ENCODE measurements at regions not wholly inside any gene's neighbourhood (a gene's known extent, or its start where the extent isn't known, plus 50 kb on each side); places are given as distances from the start of the nearest gene placed in this dataset.

GRCh38 chr1:30146448-30146847, 576.9 kb downstream of the MATN1 start:
- H3K9me2 ChIP-seq (replicated peaks; ENCODE audit: low read depth, low read length) = no peaks in the 10 kb centered on the region
- H3K4me1 ChIP-seq (ENCODE audit: insufficient read depth, low read length, poor library complexity, severe bottlenecking) = no peaks in the 10 kb centered on the region
- no peaks in the 10 kb centered on the region for H3K79me2 ChIP-seq (ENCODE audit: insufficient read depth, low read length)
- no peaks in the 10 kb centered on the region for H3K36me3 ChIP-seq (ENCODE audit: insufficient read depth, low read length)
- H3F3A ChIP-seq (ENCODE audit: low read depth) = no peaks in the 10 kb centered on the region
- no peak overlapping the region for H3K4me3 ChIP-seq (ENCODE audit: low read length, poor library complexity, severe bottlenecking)
- no peak overlapping the region for H2AFZ ChIP-seq (ENCODE audit: low read length)
- no peak overlapping the region for H3K9ac ChIP-seq (ENCODE audit: low read depth, low read length, poor library complexity, severe bottlenecking)
- peaks cover 3% of the 10 kb centered on the region; the same call in 1 of the 2 replicates for H3K9me3 ChIP-seq (ENCODE audit: insufficient read depth, low read depth, low read length)
- TF ChIP-seq EZH2phosphoT487 (IDR thresholded peaks at IDR 0.05; ENCODE audit: borderline replicate concordance) = no peak
- H3K4me2 ChIP-seq (ENCODE audit: low read depth, low read length, poor library complexity, severe bottlenecking) = no peak overlapping the region
- no peaks in the 10 kb centered on the region for H3K27me3 ChIP-seq (ENCODE audit: insufficient read depth, low read length, poor library complexity, severe bottlenecking)
- H4K20me1 ChIP-seq (ENCODE audit: insufficient read depth, low read length, poor library complexity, severe bottlenecking) = no peaks in the 10 kb centered on the region

- Histone ChIP-seq H3K79me2 (ENCODE audit: insufficient read depth, low read length) (no peaks in the 10 kb centered on the region), H3K9me2 (replicated peaks; ENCODE audit: low read depth, low read length) (no peaks in the 10 kb centered on the region), H4K20me1 (ENCODE audit: insufficient read depth, low read length, poor library complexity, severe bottlenecking) (no peaks in the 10 kb centered on the region), H3K4me2 (ENCODE audit: low read depth, low read length, poor library complexity, severe bottlenecking) (no peak overlapping the region), H3K36me3 (ENCODE audit: insufficient read depth, low read length) (no peaks in the 10 kb centered on the region), H3K9ac (ENCODE audit: low read depth, low read length, poor library complexity, severe bottlenecking) (no peak overlapping the region), H3K9me3 (ENCODE audit: insufficient read depth, low read depth, low read length) (peaks cover 3% of the 10 kb centered on the region; the same call in 1 of the 2 replicates), H3K27me3 (ENCODE audit: insufficient read depth, low read length, poor library complexity, severe bottlenecking) (no peaks in the 10 kb centered on the region), H2AFZ (ENCODE audit: low read length) (no peak overlapping the region), H3K4me3 (ENCODE audit: low read length, poor library complexity, severe bottlenecking) (no peak overlapping the region), H3K4me1 (ENCODE audit: insufficient read depth, low read length, poor library complexity, severe bottlenecking) (no peaks in the 10 kb centered on the region), H3F3A (ENCODE audit: low read depth) (no peaks in the 10 kb centered on the region)
- TF ChIP-seq CTCF (conservative IDR thresholded peaks at IDR 0.05; ENCODE audit: low read length) = no peak
These were observed 577.6 kb downstream of the MATN1 start for GRCh38 chr1:30145723-30146303.

- H3K9me2 ChIP-seq (replicated peaks; ENCODE audit: low read depth, low read length) = no peaks in the 10 kb centered on the region
- H3K36me3 ChIP-seq (ENCODE audit: insufficient read depth, low read length) = no peaks in the 10 kb centered on the region
- TF ChIP-seq EZH2phosphoT487 (IDR thresholded peaks at IDR 0.05; ENCODE audit: borderline replicate concordance) (no peak), CTCF (conservative IDR thresholded peaks at IDR 0.05; ENCODE audit: low read length) (no peak)
- H3K4me1 ChIP-seq (ENCODE audit: insufficient read depth, low read length, poor library complexity, severe bottlenecking) = no peaks in the 10 kb centered on the region
- no peaks in the 10 kb centered on the region for H3K27me3 ChIP-seq (ENCODE audit: insufficient read depth, low read length, poor library complexity, severe bottlenecking)
- no peak overlapping the region for H3K4me3 ChIP-seq (ENCODE audit: low read length, poor library complexity, severe bottlenecking)
- no peak overlapping the region for H3K9ac ChIP-seq (ENCODE audit: low read depth, low read length, poor library complexity, severe bottlenecking)
- H3K9me3 ChIP-seq (ENCODE audit: insufficient read depth, low read depth, low read length) = peaks cover 3% of the 10 kb centered on the region; the same call in 1 of the 2 replicates
- no peak overlapping the region for H3K4me2 ChIP-seq (ENCODE audit: low read depth, low read length, poor library complexity, severe bottlenecking)
- no peaks in the 10 kb centered on the region for H4K20me1 ChIP-seq (ENCODE audit: insufficient read depth, low read length, poor library complexity, severe bottlenecking)
- H3F3A ChIP-seq (ENCODE audit: low read depth) = no peaks in the 10 kb centered on the region
- H3K79me2 ChIP-seq (ENCODE audit: insufficient read depth, low read length) = no peaks in the 10 kb centered on the region
- no peak overlapping the region for H2AFZ ChIP-seq (ENCODE audit: low read length)
These were observed 578.6 kb downstream of the MATN1 start for GRCh38 chr1:30144831-30145230.

GRCh38 chr1:30143517-30143916, 579.9 kb downstream of the MATN1 start:
- Histone ChIP-seq H2AFZ (ENCODE audit: low read length) (no peak overlapping the region), H3K79me2 (ENCODE audit: insufficient read depth, low read length) (no peaks in the 10 kb centered on the region), H4K20me1 (ENCODE audit: insufficient read depth, low read length, poor library complexity, severe bottlenecking) (no peaks in the 10 kb centered on the region), H3K27me3 (ENCODE audit: insufficient read depth, low read length, poor library complexity, severe bottlenecking) (no peaks in the 10 kb centered on the region), H3K9me3 (ENCODE audit: insufficient read depth, low read depth, low read length) (peaks cover 3% of the 10 kb centered on the region; the same call in 1 of the 2 replicates), H3K9me2 (replicated peaks; ENCODE audit: low read depth, low read length) (no peaks in the 10 kb centered on the region), H3K4me3 (ENCODE audit: low read length, poor library complexity, severe bottlenecking) (no peak overlapping the region), H3K9ac (ENCODE audit: low read depth, low read length, poor library complexity, severe bottlenecking) (no peak overlapping the region), H3F3A (ENCODE audit: low read depth) (no peaks in the 10 kb centered on the region), H3K4me1 (ENCODE audit: insufficient read depth, low read length, poor library complexity, severe bottlenecking) (no peaks in the 10 kb centered on the region), H3K36me3 (ENCODE audit: insufficient read depth, low read length) (no peaks in the 10 kb centered on the region), H3K4me2 (ENCODE audit: low read depth, low read length, poor library complexity, severe bottlenecking) (no peak overlapping the region)
- TF ChIP-seq EZH2phosphoT487 (IDR thresholded peaks at IDR 0.05; ENCODE audit: borderline replicate concordance) = no peak
- no peak for TF ChIP-seq CTCF (conservative IDR thresholded peaks at IDR 0.05; ENCODE audit: low read length)
